Activated CD4-positive, alpha-beta T cell treated with anti-CD3 and anti-CD28 coated beads, Interleukin-10, Interleukin-2, amounts not matched to agents 100 ng/mL and 50 ng/mL, durations not matched to agents 16 hours and 8 hours (primary cell): ENCODE measurements at regions not wholly inside any gene's neighbourhood (a gene's known extent, or its start where the extent isn't known, plus 50 kb on each side); places are given as distances from the start of the nearest gene placed in this dataset.
"Not testable (repeated sequence)": the region's sequence is repeated elsewhere in the genome, so short reads cannot be mapped to it uniquely, and the experiment has no call there.

Source experiments
- DNase-seq: peaks from one replicate; pipeline ENCODE4 v3.0.0-alpha.2; 2020

GRCh38 chr17:30731210-30732132 lies 93.0 kb downstream of the CRLF3 start:
- peak; percentile 92 for DNase-seq

GRCh38 chr17:30730837-30731209 lies 93.7 kb downstream of the CRLF3 start:
- not testable (repeated sequence) for DNase-seq

- not testable (repeated sequence) for DNase-seq
Measured at GRCh38 chr17:30730171-30730836, 94.2 kb downstream of the CRLF3 start.

GRCh38 chr17:30729471-30730170 lies 94.9 kb downstream of the CRLF3 start:
- DNase-seq = not testable (repeated sequence)

GRCh38 chr17:30727517-30727916 lies 97.0 kb downstream of the CRLF3 start:
- not testable (repeated sequence) for DNase-seq

- DNase-seq = not testable (repeated sequence)
Measured at GRCh38 chr17:30726734-30727133, 97.8 kb downstream of the CRLF3 start.

- DNase-seq = not testable (repeated sequence)
Measured at GRCh38 chr17:30726310-30726709, 98.2 kb downstream of the CRLF3 start.

- DNase-seq = not testable (repeated sequence)
Measured at GRCh38 chr17:30724034-30724650, 100.3 kb downstream of the CRLF3 start.

GRCh38 chr17:30722114-30722780 lies 102.2 kb downstream of the CRLF3 start:
- not testable (repeated sequence) for DNase-seq

- not testable (repeated sequence) for DNase-seq
Measured at GRCh38 chr17:30720971-30721370, 103.5 kb downstream of the CRLF3 start.

- no peak for DNase-seq
Measured at GRCh38 chr17:30720013-30720471, 104.5 kb downstream of the CRLF3 start.

GRCh38 chr17:30719131-30719973 lies 105.1 kb downstream of the CRLF3 start:
- peak; percentile 81 for DNase-seq

GRCh38 chr17:30718691-30719090 lies 105.8 kb downstream of the CRLF3 start:
- not testable (repeated sequence) for DNase-seq

- not testable (repeated sequence) for DNase-seq
Measured at GRCh38 chr17:30718099-30718447, 106.4 kb downstream of the CRLF3 start.

- DNase-seq = no peak
Measured at GRCh38 chr17:30717291-30718098, 107.0 kb downstream of the CRLF3 start.

- peak; percentile 28 for DNase-seq
Measured at GRCh38 chr17:30716461-30717290, 107.8 kb downstream of the CRLF3 start.

- DNase-seq = peak; percentile 68
Measured at GRCh38 chr17:30714825-30715622, 109.5 kb downstream of the CRLF3 start.

- DNase-seq = not testable (repeated sequence)
Measured at GRCh38 chr17:30713805-30714204, 110.7 kb downstream of the CRLF3 start.
